A549 (cell line): ENCODE measurements at regions not wholly inside any gene's neighbourhood (a gene's known extent, or its start where the extent isn't known, plus 50 kb on each side); places are given as distances from the start of the nearest gene placed in this dataset.

Source experiments
- ATAC-seq, 2 experiments: fragments of 200-7000 bp in 1 of 2; fragments of >200 bp in 1 of 2; cut with Nextera tagmentation in 1 of 2; cut with Tn5 transposase in 1 of 2; 3 replicates each; pipeline versions ENCODE4 v1.8.0 to v1.9.1; 2018 to 2020; ENCODE audit warnings: mild to moderate bottlenecking in 1 of 2, moderate library complexity in 1 of 2
- CTCF ChIA-PET: fragments of 300-600 bp; sonication (Branson Sonifier 250); formaldehyde crosslinking; extraction: SDS; loops from one replicate; lab custom pipeline; 2021; ENCODE audit warnings: antibody characterized with exemption, inconsistent platforms; lab: Yijun Ruan, JAX
- POLR2A ChIA-PET: fragments of 350-600 bp; formaldehyde crosslinking; extraction: SDS; loops from one replicate; lab custom pipeline; 2021; ENCODE audit warnings: antibody characterized with exemption, inconsistent platforms; lab: Yijun Ruan, JAX
- DNase-seq, 2 experiments: peaks; one replicate each; pipeline versions ENCODE4 v3.0.0 to v3.0.0-alpha.2; 2011 to 2016; ENCODE audit warnings: low read depth in 1 of 2, low spot score in 1 of 2
- FAIRE-seq: peaks from 2 replicates; lab custom pipeline; 2011; peaks lifted over from hg19 to GRCh38; lab: Jason Lieb, UNC
- H3K27ac ChIP-seq, 2 experiments: fragments of >200 bp; sonication (Bioruptor Twin); formaldehyde crosslinking; 3 replicates each; pipeline ENCODE4 v1.5.1; 2016 to 2017
- H3K4me1 ChIP-seq: fragments of >200 bp; sonication (Bioruptor Twin); formaldehyde crosslinking; 3 replicates; pipeline ENCODE4 v1.6.1; 2016
- H3K4me2 ChIP-seq: fragments of >200 bp; sonication (Bioruptor Twin); formaldehyde crosslinking; 3 replicates; pipeline ENCODE4 v1.6.1; 2016
- H3K4me3 ChIP-seq: fragments of >200 bp; sonication (Bioruptor Twin); formaldehyde crosslinking; 3 replicates; pipeline ENCODE4 v1.5.1; 2016
- H3K9me3 ChIP-seq: fragments of >200 bp; sonication (Bioruptor Twin); formaldehyde crosslinking; 3 replicates; pipeline ENCODE4 v1.6.1; 2016
- BHLHE40 ChIP-seq: IDR thresholded peaks from 2 replicates; pipeline ENCODE4 v1.6.1; 2012; ENCODE audit warnings: low read depth, low read length, inconsistent platforms
- CBX2 ChIP-seq: fragments of 200-600 bp; sonication (generic); IDR thresholded peaks from 2 replicates; pipeline ENCODE4 v1.6.1; 2016; ENCODE audit warnings: low read depth, mild to moderate bottlenecking, borderline replicate concordance
- CBX8 ChIP-seq: fragments of 200-600 bp; sonication (generic); IDR thresholded peaks from 2 replicates; pipeline ENCODE4 v1.6.1; 2016
- CEBPB ChIP-seq, 2 experiments: fragments of >200 bp in 1 of 2; sonication (Bioruptor Twin) in 1 of 2; formaldehyde crosslinking in 1 of 2; IDR thresholded peaks; 2 replicates each; pipeline ENCODE4 v1.6.1; 2012 to 2016
- CHD2 ChIP-seq: fragments of 150-350 bp; IDR thresholded peaks from 2 replicates; pipeline ENCODE4 v1.6.1; 2014; ENCODE audit warnings: low read length; ENCODE audit not compliant: partially characterized antibody
- EHF ChIP-seq: fragments of 250-450 bp; sonication (Bioruptor Pico); IDR thresholded peaks from 2 replicates; pipeline ENCODE4 v1.5.0; 2020; ENCODE audit warnings: mild to moderate bottlenecking
- FOSL2 ChIP-seq, 2 experiments: fragments of 450-650 bp in 1 of 2; fragments of >200 bp in 1 of 2; sonication (Bioruptor Twin) in 1 of 2; formaldehyde crosslinking; IDR thresholded peaks; 2 replicates each; pipeline versions ENCODE4 v1.5.0 to v1.6.1; 2016 to 2020; ENCODE audit warnings: mild to moderate bottlenecking in 1 of 2, moderate library complexity in 1 of 2
- FOXS1 ChIP-seq: fragments of 250-450 bp; sonication (Bioruptor Pico); IDR thresholded peaks from 2 replicates; pipeline ENCODE4 v1.5.0; 2020; ENCODE audit warnings: mild to moderate bottlenecking, moderate library complexity
- GATA3 ChIP-seq: IDR thresholded peaks from 2 replicates; pipeline ENCODE4 v1.6.1; 2012; ENCODE audit warnings: borderline replicate concordance
- HOXA7 ChIP-seq: fragments of 250-450 bp; sonication (Bioruptor Pico); IDR thresholded peaks from 2 replicates; pipeline ENCODE4 v1.5.0; 2020; ENCODE audit warnings: mild to moderate bottlenecking, moderate library complexity
- JUN ChIP-seq, 2 experiments: fragments of >200 bp; sonication (Bioruptor Twin); formaldehyde crosslinking; IDR thresholded peaks; 2 replicates in 1 of 2; 3 replicates in 1 of 2; pipeline ENCODE4 v1.6.1; 2016 to 2017
- MAFK ChIP-seq: fragments of 450-650 bp; IDR thresholded peaks from 2 replicates; pipeline ENCODE4 v1.6.1; 2014; ENCODE audit not compliant: partially characterized antibody
- NPAS2 ChIP-seq: fragments of 250-450 bp; sonication (Bioruptor Pico); IDR thresholded peaks from 2 replicates; pipeline ENCODE4 v1.8.0; 2022; ENCODE audit warnings: mild to moderate bottlenecking, moderate library complexity, borderline replicate concordance
- PBX3 ChIP-seq: IDR thresholded peaks from 2 replicates; pipeline ENCODE4 v1.6.1; 2012
- POLR2A ChIP-seq: IDR thresholded peaks from 2 replicates; pipeline ENCODE4 v1.6.1; 2012; ENCODE audit warnings: mild to moderate bottlenecking, low read length
- REST ChIP-seq: fragments of 200-600 bp; sonication (generic); IDR thresholded peaks from 2 replicates; pipeline ENCODE4 v1.6.1; 2016; ENCODE audit warnings: antibody characterized with exemption, mild to moderate bottlenecking, moderate library complexity
- RFX5 ChIP-seq: fragments of 450-650 bp; IDR thresholded peaks from 2 replicates; pipeline ENCODE4 v1.7.1; 2014; ENCODE audit warnings: antibody characterized with exemption, mild to moderate bottlenecking, moderate library complexity
- RNF2 ChIP-seq: fragments of 200-600 bp; sonication (generic); IDR thresholded peaks from 2 replicates; pipeline ENCODE4 v1.6.1; 2016; ENCODE audit warnings: low read depth, mild to moderate bottlenecking, antibody characterized with exemption, moderate library complexity, borderline replicate concordance
- TP53 ChIP-seq: fragments of 250-450 bp; sonication (Bioruptor Pico); IDR thresholded peaks from 2 replicates; pipeline ENCODE4 v1.5.0; 2021; ENCODE audit warnings: mild to moderate bottlenecking, moderate library complexity
- ZFP36 ChIP-seq: fragments of 450-650 bp; IDR thresholded peaks from 2 replicates; pipeline ENCODE4 v1.6.1; 2014; ENCODE audit warnings: borderline replicate concordance; ENCODE audit not compliant: partially characterized antibody
- ZNF302 ChIP-seq: fragments of 250-450 bp; sonication (Bioruptor Pico); IDR thresholded peaks from 2 replicates; pipeline ENCODE4 v1.9.0; 2021; ENCODE audit warnings: inconsistent platforms, mild to moderate bottlenecking, moderate library complexity
- WGBS: methylation state at CpG from one replicate; pipeline ENCODE4 v1.1.6; 2017; ENCODE audit errors: missing lambda C conversion rate; 5-methylcytosine and 5-hydroxymethylcytosine counted together
- TF ChIP-seq, protein P1 (sequence below): fragments of 450-650 bp; IDR thresholded peaks from 2 replicates; pipeline ENCODE4 v1.6.1; 2014; ENCODE audit warnings: antibody characterized with exemption
- TF ChIP-seq, protein P2 (sequence below): fragments of 150-350 bp; IDR thresholded peaks from 2 replicates; pipeline ENCODE4 v1.6.1; 2014; ENCODE audit warnings: low read depth, mild to moderate bottlenecking, low read length

GRCh38 chr6:74448850-74449249 lies 752.8 kb downstream of the CD109 start:
- TF ChIP-seq BHLHE40 (no peak), GATA3 (no peak), POLR2A (no peak), PBX3 (no peak), MAFK (no peak), RNF2 (no peak), HOXA7 (CRISPR knock-in tag) (no peak), CBX8 (no peak), ZFP36 (no peak), ZNF302 (CRISPR knock-in tag) (no peak), JUN (IDR thresholded peaks at IDR 0.05) (no peak)
- TF ChIP-seq, protein P1, sequence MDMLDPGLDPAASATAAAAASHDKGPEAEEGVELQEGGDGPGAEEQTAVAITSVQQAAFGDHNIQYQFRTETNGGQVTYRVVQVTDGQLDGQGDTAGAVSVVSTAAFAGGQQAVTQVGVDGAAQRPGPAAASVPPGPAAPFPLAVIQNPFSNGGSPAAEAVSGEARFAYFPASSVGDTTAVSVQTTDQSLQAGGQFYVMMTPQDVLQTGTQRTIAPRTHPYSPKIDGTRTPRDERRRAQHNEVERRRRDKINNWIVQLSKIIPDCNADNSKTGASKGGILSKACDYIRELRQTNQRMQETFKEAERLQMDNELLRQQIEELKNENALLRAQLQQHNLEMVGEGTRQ = no peak
- TF ChIP-seq, protein P2, sequence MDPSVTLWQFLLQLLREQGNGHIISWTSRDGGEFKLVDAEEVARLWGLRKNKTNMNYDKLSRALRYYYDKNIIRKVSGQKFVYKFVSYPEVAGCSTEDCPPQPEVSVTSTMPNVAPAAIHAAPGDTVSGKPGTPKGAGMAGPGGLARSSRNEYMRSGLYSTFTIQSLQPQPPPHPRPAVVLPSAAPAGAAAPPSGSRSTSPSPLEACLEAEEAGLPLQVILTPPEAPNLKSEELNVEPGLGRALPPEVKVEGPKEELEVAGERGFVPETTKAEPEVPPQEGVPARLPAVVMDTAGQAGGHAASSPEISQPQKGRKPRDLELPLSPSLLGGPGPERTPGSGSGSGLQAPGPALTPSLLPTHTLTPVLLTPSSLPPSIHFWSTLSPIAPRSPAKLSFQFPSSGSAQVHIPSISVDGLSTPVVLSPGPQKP = no peak
- no peak for FAIRE-seq
- no peak overlapping the region for H3K27ac ChIP-seq
- CTCF ChIA-PET = no interaction called here
- H3K4me2 ChIP-seq = no peak overlapping the region
- H3K4me1 ChIP-seq = peaks cover 6% of the 10 kb centered on the region; the same call in 2 of the 3 replicates
- DNase-seq = no peak
- no peaks in the 10 kb centered on the region for H3K9me3 ChIP-seq
- ATAC-seq = no peak
- POLR2A ChIA-PET = no interaction called here
- 90% methylated on average over 4 of the region's 4 CpGs for WGBS
- no peak overlapping the region for H3K4me3 ChIP-seq

GRCh38 chr6:74447013-74447412 lies 751.0 kb downstream of the CD109 start:
- CTCF ChIA-PET = no interaction called here
- Histone ChIP-seq H3K4me3 (no peak overlapping the region), H3K27ac (no peak overlapping the region), H3K4me2 (peak overlapping the region; percentile 63), H3K9me3 (no peaks in the 10 kb centered on the region), H3K4me1 (peaks cover 6% of the 10 kb centered on the region; the same call in 2 of the 3 replicates)
- FAIRE-seq (no peak), DNase-seq (peak; percentile 15 to 20), ATAC-seq (no peak; a peak in 1 of 6 replicates)
- POLR2A ChIA-PET = interaction anchor here (0.6 kb wide), 1 partner anchor 24 kb away, joined by 3 read pairs; no protein-coding TSS in a partner anchor
- 13% methylated on average over 5 of the region's 5 CpGs for WGBS
- TF ChIP-seq FOSL2 (IDR thresholded peaks at IDR 0.05) = no peak
- 0 out of 2 replicates have a peak, but pooled peaks have one; percentile 28 for TF ChIP-seq FOSL2 (CRISPR knock-in tag; IDR thresholded peaks at IDR 0.05)
- no peak for TF ChIP-seq TP53
- TF ChIP-seq GATA3 = no peak
- peak; percentile 80 for TF ChIP-seq RFX5
- TF ChIP-seq CBX2 = no peak
- peak; percentile 1 for TF ChIP-seq MAFK

GRCh38 chr6:74439123-74439811 lies 743.3 kb downstream of the CD109 start:
- no peak for DNase-seq
- Histone ChIP-seq H3K4me2 (no peak overlapping the region), H3K27ac (no peak overlapping the region), H3K9me3 (no peaks in the 10 kb centered on the region), H3K4me1 (no peaks in the 10 kb centered on the region), H3K4me3 (no peak overlapping the region)
- WGBS = 26% methylated on average over 1 of the region's 1 CpG
- no peak for FAIRE-seq
- POLR2A ChIA-PET = no interaction called here
- ATAC-seq = no peak
- TF ChIP-seq NPAS2 (CRISPR knock-in tag) (no peak), CBX2 (no peak), PBX3 (no peak), EHF (CRISPR knock-in tag) (no peak), CHD2 (no peak), RNF2 (no peak), FOXS1 (CRISPR knock-in tag) (no peak), POLR2A (no peak), CEBPB (IDR thresholded peaks at IDR 0.05) (no peak), REST (no peak), BHLHE40 (no peak)
- CTCF ChIA-PET = no interaction called here
